Activated CD4-positive, alpha-beta T cell treated with anti-CD3 and anti-CD28 coated beads, Interleukin-2, amount 10 ng/mL, durations not matched to agents 24 days and 14 days (primary cell): ENCODE measurements at regions not wholly inside any gene's neighbourhood (a gene's known extent, or its start where the extent isn't known, plus 50 kb on each side); places are given as distances from the start of the nearest gene placed in this dataset.
A peak's percentile ranks its signal among the peaks of the same experiment; 100 is the strongest.
"Not testable (repeated sequence)": the region's sequence is repeated elsewhere in the genome, so short reads cannot be mapped to it uniquely, and the experiment has no call there.

Experiments used
- DNase-seq: peaks from one replicate; pipeline ENCODE4 v3.0.0; 2022
- H3K27ac Mint-ChIP-seq: one replicate; pipeline ENCODE4 v1.8.0; 2022; ENCODE audit warnings: mild to moderate bottlenecking, mixed read lengths
- H3K27me3 Mint-ChIP-seq: one replicate; pipeline ENCODE4 v1.8.0; 2022; ENCODE audit warnings: mixed read lengths
- H3K36me3 Mint-ChIP-seq: one replicate; pipeline ENCODE4 v1.8.0; 2022; ENCODE audit warnings: low read depth, mild to moderate bottlenecking, mixed read lengths
- H3K4me1 Mint-ChIP-seq: one replicate; pipeline ENCODE4 v1.8.0; 2021; ENCODE audit warnings: mixed read lengths
- H3K4me3 Mint-ChIP-seq: one replicate; pipeline ENCODE4 v1.8.0; 2022; ENCODE audit warnings: mild to moderate bottlenecking, moderate library complexity, mixed read lengths
- H3K9me3 Mint-ChIP-seq: one replicate; pipeline ENCODE4 v1.8.0; 2021; ENCODE audit warnings: mixed read lengths
- intact Hi-C: fragments of 100-400 bp; cut with micrococcal nuclease; formaldehyde crosslinking; loops from one replicate; pipeline ENCODE4 v1.15.1; 2023

GRCh38 chr12:54105809-54106208 is 52.2 kb downstream of the HOXC4 start:
- H3K9me3 Mint-ChIP-seq, H3K36me3 Mint-ChIP-seq, H3K27ac Mint-ChIP-seq, DNase-seq, H3K4me1 Mint-ChIP-seq, intact Hi-C loops, H3K4me3 Mint-ChIP-seq: not testable (repeated sequence)
- peaks cover 71% of the 10 kb centered on the region for H3K27me3 Mint-ChIP-seq

- H3K27ac Mint-ChIP-seq, DNase-seq, H3K4me1 Mint-ChIP-seq, H3K9me3 Mint-ChIP-seq, H3K4me3 Mint-ChIP-seq, H3K36me3 Mint-ChIP-seq, intact Hi-C loops: not testable (repeated sequence)
- peaks cover 69% of the 10 kb centered on the region for H3K27me3 Mint-ChIP-seq
Measured at GRCh38 chr12:54106252-54106651, 52.6 kb downstream of the HOXC4 start.

DNA sequence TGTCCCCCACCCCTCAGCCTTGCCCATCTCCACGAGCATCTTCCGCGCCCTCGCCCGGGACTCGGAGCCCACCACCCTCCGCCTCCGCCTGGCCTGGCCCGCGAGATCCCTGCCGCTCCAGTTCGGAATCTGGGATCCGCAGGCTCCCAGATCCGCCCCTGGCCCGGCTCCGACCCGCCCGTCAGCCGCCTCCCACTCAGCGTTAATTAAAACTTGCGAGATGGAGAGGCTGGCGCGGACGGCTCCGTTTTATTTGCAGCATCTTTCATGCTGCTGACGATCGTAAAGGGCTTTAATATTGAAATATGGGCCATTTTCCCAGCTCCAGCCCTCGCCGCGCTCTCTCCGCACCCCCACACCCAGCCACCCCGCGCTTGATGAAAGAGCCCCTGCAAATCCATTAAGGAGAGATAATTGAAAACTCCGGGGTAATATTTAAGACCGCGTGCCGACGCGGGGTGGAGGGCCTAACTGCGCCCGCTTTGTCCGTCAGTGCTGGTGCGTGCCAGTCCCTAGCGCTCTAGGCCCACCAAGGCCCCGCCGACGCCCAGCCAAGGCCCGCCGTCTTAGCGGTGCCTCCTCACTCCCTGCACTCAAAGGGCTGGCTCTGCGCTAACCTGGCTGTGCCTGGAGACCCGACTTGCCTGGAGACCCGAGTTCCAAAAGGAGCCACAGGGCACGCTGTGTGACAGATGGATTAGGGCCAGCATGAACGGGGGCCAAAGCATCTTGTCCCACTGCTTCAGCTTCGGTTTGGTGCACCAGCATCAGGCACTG is 53.4 kb downstream of the HOXC4 start:
- intact Hi-C loops, H3K4me1 Mint-ChIP-seq, H3K9me3 Mint-ChIP-seq, H3K27ac Mint-ChIP-seq, DNase-seq, H3K36me3 Mint-ChIP-seq, H3K4me3 Mint-ChIP-seq: not testable (repeated sequence)
- peaks cover 65% of the 10 kb centered on the region for H3K27me3 Mint-ChIP-seq

DNA sequence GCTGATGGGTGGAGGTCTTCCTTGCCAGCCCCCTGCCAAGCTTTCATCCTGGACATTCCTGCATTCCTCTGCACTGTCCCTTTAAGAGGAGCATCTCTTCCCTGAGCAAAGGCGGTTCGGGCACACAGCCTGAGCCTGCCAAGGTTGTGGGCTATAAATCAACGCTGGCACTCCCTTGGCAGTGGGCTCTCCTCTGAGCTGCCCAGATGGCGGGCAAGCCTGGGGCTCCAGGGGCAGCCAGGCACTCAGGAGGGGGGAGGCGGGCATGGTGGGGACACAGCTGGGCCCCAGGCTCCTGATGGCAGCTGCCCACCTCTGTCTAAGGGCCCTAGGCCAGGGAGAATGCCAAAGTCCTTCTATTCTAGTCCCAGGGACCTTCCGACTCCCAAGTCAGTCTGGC is 58.7 kb downstream of the HOXC4 start:
- peaks cover 42% of the 10 kb centered on the region for H3K27me3 Mint-ChIP-seq
- not testable (repeated sequence) for H3K36me3 Mint-ChIP-seq, H3K9me3 Mint-ChIP-seq

DNA sequence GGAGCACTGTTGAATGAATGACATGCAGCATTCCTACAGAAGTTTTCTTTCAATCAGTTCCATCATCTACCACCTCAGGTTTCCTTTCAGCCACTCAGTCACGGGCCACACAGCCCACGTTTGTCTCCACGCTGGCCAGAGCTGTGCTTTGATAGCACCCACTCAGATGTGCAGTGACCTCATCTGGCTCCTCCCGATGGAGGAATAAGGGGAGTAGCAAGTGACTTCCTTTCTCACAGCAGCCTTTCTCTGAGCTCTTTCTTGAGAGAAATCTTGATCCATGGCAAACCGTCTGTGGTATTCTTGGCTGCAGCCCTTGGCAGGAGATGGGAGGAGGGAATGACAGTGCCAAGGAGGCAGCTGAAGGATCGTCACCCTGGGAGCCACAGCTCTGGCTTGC is 62.4 kb downstream of the HOXC4 start:
- DNase-seq, H3K4me3 Mint-ChIP-seq, H3K27ac Mint-ChIP-seq, H3K36me3 Mint-ChIP-seq, intact Hi-C loops, H3K9me3 Mint-ChIP-seq, H3K4me1 Mint-ChIP-seq: not testable (repeated sequence)
- peaks cover 44% of the 10 kb centered on the region for H3K27me3 Mint-ChIP-seq

More for the DNA sequence above, 58.7 kb downstream of the HOXC4 start:
- DNase-seq, H3K27ac Mint-ChIP-seq, intact Hi-C loops, H3K4me1 Mint-ChIP-seq, H3K4me3 Mint-ChIP-seq: not testable (repeated sequence)

DNA sequence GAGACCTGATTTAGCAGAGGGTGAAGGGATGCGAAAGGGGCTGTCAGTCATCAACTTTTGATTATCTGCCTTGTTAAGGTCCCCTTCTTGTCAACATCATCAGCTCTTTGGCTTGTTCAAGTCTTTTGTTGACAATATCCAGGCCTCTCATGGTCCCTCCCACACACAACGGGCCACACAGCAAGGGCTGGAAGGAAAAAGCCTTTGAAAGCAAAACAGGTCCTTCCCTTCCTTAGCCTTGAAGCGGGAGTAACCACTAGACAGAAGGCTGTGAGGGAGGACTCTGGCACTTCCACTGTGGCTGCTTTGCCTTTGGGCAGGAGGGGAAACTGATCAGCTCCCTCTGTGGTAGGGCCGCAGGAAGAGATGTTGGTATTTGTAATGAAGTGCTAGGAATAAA is 63.8 kb downstream of the HOXC4 start:
- H3K27me3 Mint-ChIP-seq = peaks cover 51% of the 10 kb centered on the region
- H3K4me1 Mint-ChIP-seq, H3K4me3 Mint-ChIP-seq, H3K36me3 Mint-ChIP-seq, intact Hi-C loops, H3K9me3 Mint-ChIP-seq, H3K27ac Mint-ChIP-seq, DNase-seq: not testable (repeated sequence)

GRCh38 chr12:54119082-54119481 is 65.4 kb downstream of the HOXC4 start:
- intact Hi-C loops, H3K36me3 Mint-ChIP-seq, H3K9me3 Mint-ChIP-seq, H3K4me1 Mint-ChIP-seq, DNase-seq, H3K27ac Mint-ChIP-seq, H3K4me3 Mint-ChIP-seq: not testable (repeated sequence)
- H3K27me3 Mint-ChIP-seq = peaks cover 68% of the 10 kb centered on the region

DNA sequence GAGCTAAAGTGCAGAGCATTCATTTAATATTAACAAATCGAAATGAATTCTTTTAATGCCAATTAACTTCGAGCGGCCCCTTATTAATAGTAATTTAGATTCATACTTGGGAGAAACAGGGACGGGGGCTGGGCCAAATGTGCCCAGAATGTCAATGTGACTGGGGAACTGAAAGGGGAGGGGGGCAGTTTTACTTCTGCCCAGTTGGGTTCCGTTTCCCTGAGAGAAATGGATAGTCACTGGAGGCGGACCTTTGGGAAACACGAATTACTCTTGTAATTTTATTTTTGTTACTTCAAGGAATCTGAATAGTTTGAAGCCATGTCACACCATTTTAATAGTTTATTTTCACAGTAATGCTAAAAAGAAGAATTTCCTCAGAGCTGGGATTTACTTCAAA is 64.8 kb downstream of the SMUG1 start:
- H3K9me3 Mint-ChIP-seq, H3K36me3 Mint-ChIP-seq, DNase-seq, H3K4me3 Mint-ChIP-seq, H3K27ac Mint-ChIP-seq, H3K4me1 Mint-ChIP-seq, intact Hi-C loops: not testable (repeated sequence)
- H3K27me3 Mint-ChIP-seq = peaks cover 88% of the 10 kb centered on the region

- H3K4me1 Mint-ChIP-seq, H3K27ac Mint-ChIP-seq, DNase-seq, H3K36me3 Mint-ChIP-seq, intact Hi-C loops, H3K4me3 Mint-ChIP-seq, H3K9me3 Mint-ChIP-seq: not testable (repeated sequence)
- H3K27me3 Mint-ChIP-seq = peaks cover 84% of the 10 kb centered on the region
Measured at GRCh38 chr12:54125708-54126028, 63.1 kb downstream of the SMUG1 start.

- no peak for DNase-seq
- no peaks in the 10 kb centered on the region for H3K36me3 Mint-ChIP-seq
- H3K27me3 Mint-ChIP-seq = peaks cover 82% of the 10 kb centered on the region
- peaks cover 5% of the 10 kb centered on the region for H3K4me1 Mint-ChIP-seq
- H3K27ac Mint-ChIP-seq = no peak overlapping the region
- intact Hi-C loops = no loop called here
- no peaks in the 10 kb centered on the region for H3K9me3 Mint-ChIP-seq
- H3K4me3 Mint-ChIP-seq = no peak overlapping the region
Measured at GRCh38 chr12:54126029-54126695, 62.6 kb downstream of the SMUG1 start.

DNA sequence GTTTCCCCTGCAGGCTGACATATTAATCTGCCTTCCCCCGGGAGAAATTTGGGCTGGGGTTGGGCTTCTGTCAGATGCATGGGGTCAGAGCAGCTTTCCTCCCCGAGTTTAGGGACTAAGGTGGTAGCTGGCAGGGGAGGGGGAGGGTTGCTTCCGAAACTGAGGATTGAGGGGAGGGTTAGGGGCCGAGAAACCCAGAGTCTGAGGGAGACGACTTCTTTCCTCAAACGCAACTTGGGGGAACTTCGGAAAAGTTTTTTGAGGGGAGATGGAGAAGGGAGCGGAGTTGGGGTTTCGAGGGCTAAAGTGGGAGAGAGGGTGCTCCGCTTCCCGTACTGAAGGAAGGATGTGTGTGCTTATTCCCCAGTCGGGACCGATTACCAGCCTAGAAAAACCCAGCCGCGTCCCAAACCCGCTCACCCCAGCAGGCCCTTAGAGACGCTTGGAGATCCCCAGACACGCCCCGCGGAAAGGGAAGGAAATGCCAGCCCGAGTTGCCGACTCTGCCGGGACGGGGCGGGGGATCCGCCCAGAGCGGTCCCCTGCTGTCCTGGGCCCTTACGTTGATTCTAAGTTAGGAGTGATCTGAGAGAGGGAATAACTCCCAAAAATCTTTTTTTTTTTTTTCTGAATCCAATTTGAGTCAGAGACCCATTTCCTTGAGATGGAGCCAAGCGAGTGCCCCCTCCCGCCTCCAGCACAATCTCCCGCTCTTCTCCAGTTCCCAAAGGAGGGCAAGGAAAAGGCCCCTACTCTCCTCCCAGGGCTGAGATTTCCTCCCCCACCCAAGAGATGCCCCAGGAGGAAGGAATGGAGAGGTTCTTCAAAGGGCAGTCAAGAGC is 61.9 kb downstream of the SMUG1 start:
- no peak overlapping the region for H3K4me3 Mint-ChIP-seq
- peak; percentile 59 for DNase-seq
- intact Hi-C loops = no loop called here
- no peaks in the 10 kb centered on the region for H3K9me3 Mint-ChIP-seq
- H3K27ac Mint-ChIP-seq = no peak overlapping the region
- peaks cover 81% of the 10 kb centered on the region for H3K27me3 Mint-ChIP-seq
- peaks cover 5% of the 10 kb centered on the region for H3K4me1 Mint-ChIP-seq
- no peaks in the 10 kb centered on the region for H3K36me3 Mint-ChIP-seq

DNA sequence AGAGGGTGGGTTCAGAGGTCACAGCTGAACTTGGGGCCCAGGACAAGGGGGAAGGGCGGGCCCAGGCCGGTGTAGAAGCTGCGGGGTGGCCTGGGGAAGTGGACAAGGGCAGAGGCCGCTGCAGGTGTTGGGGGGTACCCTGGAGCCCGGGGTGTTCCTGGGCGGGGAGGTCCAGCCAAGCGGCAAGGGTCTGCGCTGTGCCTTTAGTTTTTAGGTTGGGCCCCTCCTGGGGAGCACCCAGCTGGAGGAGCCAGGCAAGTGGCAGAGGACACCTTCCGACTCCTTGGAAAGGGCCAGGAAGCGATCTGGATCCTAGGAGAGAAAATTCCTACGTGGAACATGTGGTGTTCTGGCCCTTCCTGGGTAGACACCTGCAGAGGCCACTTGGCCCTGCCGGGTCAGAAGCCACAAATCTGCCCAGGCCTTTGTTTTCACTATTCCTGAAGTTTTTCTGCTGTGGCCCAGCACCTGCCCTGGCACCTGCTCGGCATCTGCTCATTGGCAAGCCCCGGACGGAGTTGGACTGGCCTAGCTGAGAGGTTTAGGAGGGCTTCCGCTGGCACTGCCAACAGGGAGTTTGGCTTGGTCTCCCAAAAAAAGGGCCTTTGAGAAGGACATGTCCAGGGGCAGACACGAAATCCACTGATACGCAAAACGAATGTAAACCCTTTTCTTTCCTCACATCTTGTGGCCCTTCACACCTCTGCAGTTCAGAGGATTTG is 61.1 kb downstream of the SMUG1 start:
- no peaks in the 10 kb centered on the region for H3K9me3 Mint-ChIP-seq
- H3K36me3 Mint-ChIP-seq = no peaks in the 10 kb centered on the region
- peaks cover 76% of the 10 kb centered on the region for H3K27me3 Mint-ChIP-seq
- intact Hi-C loops = no loop called here
- no peak overlapping the region for H3K4me3 Mint-ChIP-seq
- H3K4me1 Mint-ChIP-seq = peaks cover 5% of the 10 kb centered on the region
- H3K27ac Mint-ChIP-seq = no peak overlapping the region
- no peak for DNase-seq

GRCh38 chr12:54128416-54128815 is 60.4 kb downstream of the SMUG1 start:
- no peak for DNase-seq
- no peaks in the 10 kb centered on the region for H3K9me3 Mint-ChIP-seq
- no peaks in the 10 kb centered on the region for H3K36me3 Mint-ChIP-seq
- intact Hi-C loops = no loop called here
- H3K27me3 Mint-ChIP-seq = peaks cover 74% of the 10 kb centered on the region
- H3K4me3 Mint-ChIP-seq = no peak overlapping the region
- H3K27ac Mint-ChIP-seq = no peak overlapping the region
- peaks cover 5% of the 10 kb centered on the region for H3K4me1 Mint-ChIP-seq
